ENCODE measurements at regions not wholly inside any gene's neighbourhood (a gene's known extent, or its start where the extent isn't known, plus 50 kb on each side); places are given as distances from the start of the nearest gene placed in this dataset.

DNA sequence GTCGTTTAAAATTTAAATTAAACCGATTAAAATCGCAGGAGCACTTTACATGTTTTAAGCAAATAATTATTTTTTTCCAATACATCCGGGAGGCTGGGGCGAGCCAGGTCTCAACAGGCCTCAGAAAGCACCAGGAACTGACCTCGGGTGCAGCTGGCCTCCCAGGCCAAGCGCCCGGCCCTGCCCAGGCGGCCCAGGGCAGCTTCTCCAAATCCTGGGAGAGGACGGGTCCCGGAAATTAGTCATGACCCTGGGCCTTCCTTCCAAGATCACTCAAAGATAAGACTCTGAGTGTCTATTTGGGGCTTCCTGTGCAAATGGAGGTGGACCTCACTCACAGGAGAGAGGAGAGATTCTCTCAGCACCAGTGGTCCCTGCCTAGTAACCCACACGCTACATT is 177.1 kb downstream of the BCL11B start:
- TF ChIP-seq, protein P1, sequence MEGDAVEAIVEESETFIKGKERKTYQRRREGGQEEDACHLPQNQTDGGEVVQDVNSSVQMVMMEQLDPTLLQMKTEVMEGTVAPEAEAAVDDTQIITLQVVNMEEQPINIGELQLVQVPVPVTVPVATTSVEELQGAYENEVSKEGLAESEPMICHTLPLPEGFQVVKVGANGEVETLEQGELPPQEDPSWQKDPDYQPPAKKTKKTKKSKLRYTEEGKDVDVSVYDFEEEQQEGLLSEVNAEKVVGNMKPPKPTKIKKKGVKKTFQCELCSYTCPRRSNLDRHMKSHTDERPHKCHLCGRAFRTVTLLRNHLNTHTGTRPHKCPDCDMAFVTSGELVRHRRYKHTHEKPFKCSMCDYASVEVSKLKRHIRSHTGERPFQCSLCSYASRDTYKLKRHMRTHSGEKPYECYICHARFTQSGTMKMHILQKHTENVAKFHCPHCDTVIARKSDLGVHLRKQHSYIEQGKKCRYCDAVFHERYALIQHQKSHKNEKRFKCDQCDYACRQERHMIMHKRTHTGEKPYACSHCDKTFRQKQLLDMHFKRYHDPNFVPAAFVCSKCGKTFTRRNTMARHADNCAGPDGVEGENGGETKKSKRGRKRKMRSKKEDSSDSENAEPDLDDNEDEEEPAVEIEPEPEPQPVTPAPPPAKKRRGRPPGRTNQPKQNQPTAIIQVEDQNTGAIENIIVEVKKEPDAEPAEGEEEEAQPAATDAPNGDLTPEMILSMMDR (IDR thresholded peaks at IDR 0.05; ENCODE audit: insufficient read depth, low read length), result no peak
- TF ChIP-seq, protein P2, sequence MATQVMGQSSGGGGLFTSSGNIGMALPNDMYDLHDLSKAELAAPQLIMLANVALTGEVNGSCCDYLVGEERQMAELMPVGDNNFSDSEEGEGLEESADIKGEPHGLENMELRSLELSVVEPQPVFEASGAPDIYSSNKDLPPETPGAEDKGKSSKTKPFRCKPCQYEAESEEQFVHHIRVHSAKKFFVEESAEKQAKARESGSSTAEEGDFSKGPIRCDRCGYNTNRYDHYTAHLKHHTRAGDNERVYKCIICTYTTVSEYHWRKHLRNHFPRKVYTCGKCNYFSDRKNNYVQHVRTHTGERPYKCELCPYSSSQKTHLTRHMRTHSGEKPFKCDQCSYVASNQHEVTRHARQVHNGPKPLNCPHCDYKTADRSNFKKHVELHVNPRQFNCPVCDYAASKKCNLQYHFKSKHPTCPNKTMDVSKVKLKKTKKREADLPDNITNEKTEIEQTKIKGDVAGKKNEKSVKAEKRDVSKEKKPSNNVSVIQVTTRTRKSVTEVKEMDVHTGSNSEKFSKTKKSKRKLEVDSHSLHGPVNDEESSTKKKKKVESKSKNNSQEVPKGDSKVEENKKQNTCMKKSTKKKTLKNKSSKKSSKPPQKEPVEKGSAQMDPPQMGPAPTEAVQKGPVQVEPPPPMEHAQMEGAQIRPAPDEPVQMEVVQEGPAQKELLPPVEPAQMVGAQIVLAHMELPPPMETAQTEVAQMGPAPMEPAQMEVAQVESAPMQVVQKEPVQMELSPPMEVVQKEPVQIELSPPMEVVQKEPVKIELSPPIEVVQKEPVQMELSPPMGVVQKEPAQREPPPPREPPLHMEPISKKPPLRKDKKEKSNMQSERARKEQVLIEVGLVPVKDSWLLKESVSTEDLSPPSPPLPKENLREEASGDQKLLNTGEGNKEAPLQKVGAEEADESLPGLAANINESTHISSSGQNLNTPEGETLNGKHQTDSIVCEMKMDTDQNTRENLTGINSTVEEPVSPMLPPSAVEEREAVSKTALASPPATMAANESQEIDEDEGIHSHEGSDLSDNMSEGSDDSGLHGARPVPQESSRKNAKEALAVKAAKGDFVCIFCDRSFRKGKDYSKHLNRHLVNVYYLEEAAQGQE (IDR thresholded peaks at IDR 0.05; ENCODE audit: insufficient replicate concordance, low read depth), result no peak
- TF ChIP-seq POLR2AphosphoS5 (IDR thresholded peaks at IDR 0.05; ENCODE audit: low read depth), result no peak
- no peak for TF ChIP-seq SPI1 (IDR thresholded peaks at IDR 0.05; ENCODE audit: borderline replicate concordance, low read depth)
- TF ChIP-seq GABPA (IDR thresholded peaks at IDR 0.05; ENCODE audit: low read depth), result no peak
